Coronary artery (tissue), 2 donors: ENCODE measurements at regions not wholly inside any gene's neighbourhood (a gene's known extent, or its start where the extent isn't known, plus 50 kb on each side); places are given as distances from the start of the nearest gene placed in this dataset.
"Not testable (repeated sequence)": the region's sequence is repeated elsewhere in the genome, so short reads cannot be mapped to it uniquely, and the experiment has no call there.

ENCODE experiments used
- DNase-seq: peaks from one replicate; pipeline ENCODE4 v3.0.0-alpha.2; 2017; ENCODE audit warnings: low spot score
- H3K27ac ChIP-seq, 2 donors: fragments of 200-600 bp; sonication (generic); one replicate each; pipeline ENCODE4 v1.5.1; 2016 to 2019
- H3K4me3 ChIP-seq: fragments of 200-600 bp; sonication (generic); 2 replicates; pipeline ENCODE4 v1.5.1; 2016; ENCODE audit warnings: mild to moderate bottlenecking, moderate library complexity
- CTCF ChIP-seq: fragments of 200-600 bp; sonication (generic); IDR thresholded peaks from one replicate; pipeline ENCODE4 v1.5.1; 2019; ENCODE audit warnings: antibody characterized with exemption

GRCh38 chr4:81723927-81724587, 252.3 kb upstream of the RASGEF1B start:
- Histone ChIP-seq H3K27ac (no peak overlapping the region), H3K4me3 (no peak overlapping the region)
- no peak for TF ChIP-seq CTCF
- DNase-seq, result no peak

GRCh38 chr4:81723019-81723884, 251.5 kb upstream of the RASGEF1B start:
- no peak overlapping the region for H3K27ac ChIP-seq
- no peak for TF ChIP-seq CTCF
- H3K4me3 ChIP-seq, result no peak overlapping the region
- no peak for DNase-seq

GRCh38 chr4:81722290-81722851, 250.7 kb upstream of the RASGEF1B start:
- H3K27ac ChIP-seq, result no peak overlapping the region
- H3K4me3 ChIP-seq, result no peak overlapping the region
- DNase-seq, result no peak
- TF ChIP-seq CTCF, result no peak

DNA sequence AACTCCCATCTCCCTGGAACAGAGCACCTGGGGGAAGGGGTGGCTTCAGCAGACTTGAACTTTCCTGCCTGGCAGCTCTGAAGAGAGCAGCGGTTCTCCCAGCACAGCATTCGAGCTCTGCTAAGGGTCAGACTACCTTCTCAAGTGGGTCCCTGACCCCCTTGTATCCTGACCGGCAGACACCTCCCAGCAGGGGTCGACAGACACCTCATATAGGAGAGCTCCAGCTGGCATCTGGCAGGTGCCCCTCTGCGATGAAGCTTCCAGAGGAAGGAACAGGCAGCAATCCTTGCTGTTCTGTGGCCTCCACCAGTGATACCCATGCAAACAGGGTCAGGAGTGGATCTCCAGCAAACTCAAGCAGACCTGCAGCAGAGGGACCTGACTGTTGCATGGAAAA, 244.1 kb upstream of the RASGEF1B start:
- H3K27ac ChIP-seq, result no peak overlapping the region
- no peak for TF ChIP-seq CTCF
- no peak for DNase-seq
- no peak overlapping the region for H3K4me3 ChIP-seq

DNA sequence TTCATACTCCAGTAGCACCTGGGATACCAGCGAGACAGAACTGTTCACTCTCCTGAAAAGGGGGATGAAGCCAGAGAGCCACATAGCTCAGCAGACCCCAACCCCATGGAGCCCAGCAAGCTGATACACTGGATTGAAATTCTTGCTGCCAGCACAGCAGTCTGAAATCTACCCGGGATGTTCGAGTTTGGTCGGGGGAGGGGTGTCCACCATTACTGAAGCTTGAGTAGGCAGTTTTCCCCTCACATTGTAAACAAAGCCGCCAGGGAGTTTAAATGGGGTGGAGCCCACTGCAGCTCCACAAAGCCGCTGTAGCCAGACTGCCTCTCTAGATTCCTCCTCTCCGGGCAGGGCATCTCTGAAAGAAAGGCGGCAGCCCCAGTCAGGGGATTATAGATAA, 243.7 kb upstream of the RASGEF1B start:
- DNase-seq, H3K4me3 ChIP-seq, H3K27ac ChIP-seq: not testable (repeated sequence)

- DNase-seq, result no peak
Measured at GRCh38 chr4:81714291-81714690, 242.6 kb upstream of the RASGEF1B start.

More at GRCh38 chr4:81714291-81714690, 242.6 kb upstream of the RASGEF1B start:
- H3K27ac ChIP-seq, result no peak overlapping the region
- no peak for TF ChIP-seq CTCF
- H3K4me3 ChIP-seq, result no peak overlapping the region
